Panc1 (cell line): ENCODE measurements at regions not wholly inside any gene's neighbourhood (a gene's known extent, or its start where the extent isn't known, plus 50 kb on each side); places are given as distances from the start of the nearest gene placed in this dataset.
"Not testable (repeated sequence)": the region's sequence is repeated elsewhere in the genome, so short reads cannot be mapped to it uniquely, and the experiment has no call there.

Experiments used
- POLR2AphosphoS5 ChIP-seq: IDR thresholded peaks from 2 replicates; pipeline ENCODE4 v1.6.1; 2012; ENCODE audit warnings: mild to moderate bottlenecking, low read depth, low read length, moderate library complexity
- SIN3A ChIP-seq: IDR thresholded peaks from 2 replicates; pipeline ENCODE4 v1.6.1; 2012; ENCODE audit warnings: low read depth, mild to moderate bottlenecking, low read length, moderate library complexity, borderline replicate concordance; ENCODE audit not compliant: insufficient read depth
- TF ChIP-seq, protein P1 (sequence below): fragments of 450-650 bp; IDR thresholded peaks from 2 replicates; pipeline ENCODE4 v1.5.1; 2017; ENCODE audit warnings: mild to moderate bottlenecking
- TF ChIP-seq, protein P2 (sequence below), 2 experiments: IDR thresholded peaks; 2 replicates each; pipeline ENCODE4 v1.6.1; 2011 to 2012; ENCODE audit warnings: low read depth in 2 of 2, control low read depth in 1 of 2, low read length in 1 of 2, mild to moderate bottlenecking in 1 of 2, moderate library complexity in 1 of 2; ENCODE audit not compliant: insufficient read depth in 1 of 2

DNA sequence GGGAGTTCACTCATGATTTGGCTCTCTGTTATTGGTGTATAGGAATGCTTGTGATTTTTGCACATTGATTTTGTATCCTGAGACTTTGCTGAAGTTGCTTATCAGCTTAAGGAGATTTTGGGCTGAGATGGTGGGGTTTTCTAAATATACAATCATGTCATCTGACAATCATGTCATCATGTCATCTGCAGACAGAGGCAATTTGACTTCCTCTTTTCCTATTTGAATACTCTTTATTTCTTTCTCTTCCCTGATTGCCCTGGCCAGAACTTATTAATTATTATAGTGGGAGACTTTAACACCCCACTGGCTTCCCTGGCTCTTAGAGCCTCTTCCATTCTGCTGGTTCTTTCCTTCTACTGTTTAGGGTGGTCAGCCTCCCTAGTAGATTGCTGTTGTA is 64.8 kb upstream of the SPDL1 start:
- TF ChIP-seq, protein P1, sequence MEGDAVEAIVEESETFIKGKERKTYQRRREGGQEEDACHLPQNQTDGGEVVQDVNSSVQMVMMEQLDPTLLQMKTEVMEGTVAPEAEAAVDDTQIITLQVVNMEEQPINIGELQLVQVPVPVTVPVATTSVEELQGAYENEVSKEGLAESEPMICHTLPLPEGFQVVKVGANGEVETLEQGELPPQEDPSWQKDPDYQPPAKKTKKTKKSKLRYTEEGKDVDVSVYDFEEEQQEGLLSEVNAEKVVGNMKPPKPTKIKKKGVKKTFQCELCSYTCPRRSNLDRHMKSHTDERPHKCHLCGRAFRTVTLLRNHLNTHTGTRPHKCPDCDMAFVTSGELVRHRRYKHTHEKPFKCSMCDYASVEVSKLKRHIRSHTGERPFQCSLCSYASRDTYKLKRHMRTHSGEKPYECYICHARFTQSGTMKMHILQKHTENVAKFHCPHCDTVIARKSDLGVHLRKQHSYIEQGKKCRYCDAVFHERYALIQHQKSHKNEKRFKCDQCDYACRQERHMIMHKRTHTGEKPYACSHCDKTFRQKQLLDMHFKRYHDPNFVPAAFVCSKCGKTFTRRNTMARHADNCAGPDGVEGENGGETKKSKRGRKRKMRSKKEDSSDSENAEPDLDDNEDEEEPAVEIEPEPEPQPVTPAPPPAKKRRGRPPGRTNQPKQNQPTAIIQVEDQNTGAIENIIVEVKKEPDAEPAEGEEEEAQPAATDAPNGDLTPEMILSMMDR: not testable (repeated sequence)
- not testable (repeated sequence) for TF ChIP-seq SIN3A, POLR2AphosphoS5
- TF ChIP-seq, protein P2, sequence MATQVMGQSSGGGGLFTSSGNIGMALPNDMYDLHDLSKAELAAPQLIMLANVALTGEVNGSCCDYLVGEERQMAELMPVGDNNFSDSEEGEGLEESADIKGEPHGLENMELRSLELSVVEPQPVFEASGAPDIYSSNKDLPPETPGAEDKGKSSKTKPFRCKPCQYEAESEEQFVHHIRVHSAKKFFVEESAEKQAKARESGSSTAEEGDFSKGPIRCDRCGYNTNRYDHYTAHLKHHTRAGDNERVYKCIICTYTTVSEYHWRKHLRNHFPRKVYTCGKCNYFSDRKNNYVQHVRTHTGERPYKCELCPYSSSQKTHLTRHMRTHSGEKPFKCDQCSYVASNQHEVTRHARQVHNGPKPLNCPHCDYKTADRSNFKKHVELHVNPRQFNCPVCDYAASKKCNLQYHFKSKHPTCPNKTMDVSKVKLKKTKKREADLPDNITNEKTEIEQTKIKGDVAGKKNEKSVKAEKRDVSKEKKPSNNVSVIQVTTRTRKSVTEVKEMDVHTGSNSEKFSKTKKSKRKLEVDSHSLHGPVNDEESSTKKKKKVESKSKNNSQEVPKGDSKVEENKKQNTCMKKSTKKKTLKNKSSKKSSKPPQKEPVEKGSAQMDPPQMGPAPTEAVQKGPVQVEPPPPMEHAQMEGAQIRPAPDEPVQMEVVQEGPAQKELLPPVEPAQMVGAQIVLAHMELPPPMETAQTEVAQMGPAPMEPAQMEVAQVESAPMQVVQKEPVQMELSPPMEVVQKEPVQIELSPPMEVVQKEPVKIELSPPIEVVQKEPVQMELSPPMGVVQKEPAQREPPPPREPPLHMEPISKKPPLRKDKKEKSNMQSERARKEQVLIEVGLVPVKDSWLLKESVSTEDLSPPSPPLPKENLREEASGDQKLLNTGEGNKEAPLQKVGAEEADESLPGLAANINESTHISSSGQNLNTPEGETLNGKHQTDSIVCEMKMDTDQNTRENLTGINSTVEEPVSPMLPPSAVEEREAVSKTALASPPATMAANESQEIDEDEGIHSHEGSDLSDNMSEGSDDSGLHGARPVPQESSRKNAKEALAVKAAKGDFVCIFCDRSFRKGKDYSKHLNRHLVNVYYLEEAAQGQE (IDR thresholded peaks at IDR 0.05; ENCODE audit: insufficient read depth in 1 of 2, low read depth in 2 of 2, low read length in 1 of 2): not testable (repeated sequence)
